Bronchial epithelial cell (primary cell): ENCODE measurements at regions not wholly inside any gene's neighbourhood (a gene's known extent, or its start where the extent isn't known, plus 50 kb on each side); places are given as distances from the start of the nearest gene placed in this dataset.

Source experiments
- DNase-seq: peaks from one replicate; pipeline ENCODE4 v3.0.0-alpha.2; 2010; ENCODE audit warnings: low read depth
- FAIRE-seq: peaks from 2 replicates; lab custom pipeline; 2011; peaks lifted over from hg19 to GRCh38; lab: Jason Lieb, UNC
- H3K27me3 ChIP-seq: 2 replicates; pipeline ENCODE4 v1.5.1; 2011; ENCODE audit warnings: low read length; ENCODE audit not compliant: control insufficient read depth, insufficient read depth
- H3K36me3 ChIP-seq: 2 replicates; pipeline ENCODE4 v1.5.1; 2011; ENCODE audit warnings: low read length; ENCODE audit not compliant: control insufficient read depth, insufficient read depth
- H3K4me3 ChIP-seq: 2 replicates; pipeline ENCODE4 v1.5.1; 2011; ENCODE audit warnings: mild to moderate bottlenecking, low read depth, low read length, control low read depth
- CTCF ChIP-seq: IDR thresholded peaks from 2 replicates; pipeline ENCODE4 v1.5.1; 2011; ENCODE audit warnings: mild to moderate bottlenecking, moderate library complexity, low read length, control low read depth, inconsistent platforms; ENCODE audit not compliant: insufficient read depth, severe bottlenecking

GRCh38 chr17:34001246-34001645 lies 253.8 kb upstream of the CCL2 start:
- FAIRE-seq = no peak
- Histone ChIP-seq H3K36me3 (no peaks in the 10 kb centered on the region), H3K4me3 (no peak overlapping the region), H3K27me3 (no peaks in the 10 kb centered on the region)
- no peak for DNase-seq
- TF ChIP-seq CTCF = no peak

GRCh38 chr17:34006126-34006525 lies 249.0 kb upstream of the CCL2 start:
- Histone ChIP-seq H3K4me3 (no peak overlapping the region), H3K36me3 (no peaks in the 10 kb centered on the region), H3K27me3 (no peaks in the 10 kb centered on the region)
- no peak for DNase-seq
- FAIRE-seq = no peak
- no peak for TF ChIP-seq CTCF

GRCh38 chr17:34008125-34008524 lies 247.0 kb upstream of the CCL2 start:
- peak; percentile 2 for DNase-seq
- no peak for FAIRE-seq
- TF ChIP-seq CTCF = no peak
- Histone ChIP-seq H3K27me3 (no peaks in the 10 kb centered on the region), H3K36me3 (no peaks in the 10 kb centered on the region), H3K4me3 (no peak overlapping the region)

DNA sequence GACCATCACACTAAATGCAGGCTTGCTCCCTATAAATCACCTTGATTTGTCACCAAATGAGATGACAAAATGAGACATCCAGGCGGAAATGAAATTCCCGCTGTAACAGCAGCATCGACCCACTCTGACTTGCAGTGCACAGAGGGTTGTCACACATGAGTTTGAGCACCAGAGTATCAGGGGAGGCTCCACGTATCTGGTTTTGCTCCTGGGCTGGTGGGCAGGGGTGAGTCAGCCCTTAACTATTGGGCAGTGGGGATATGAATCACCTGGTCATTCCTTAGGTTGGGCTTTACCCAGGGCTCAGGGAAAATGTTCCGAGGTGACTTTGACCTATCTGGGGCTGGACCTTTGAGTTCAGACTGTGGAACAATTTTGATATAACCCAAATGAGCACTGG lies 245.2 kb upstream of the CCL2 start:
- TF ChIP-seq CTCF = no peak
- DNase-seq = no peak
- H3K4me3 ChIP-seq = no peak overlapping the region
- H3K27me3 ChIP-seq = no peaks in the 10 kb centered on the region
- no peak for FAIRE-seq
- H3K36me3 ChIP-seq = no peaks in the 10 kb centered on the region

- H3K27me3 ChIP-seq = no peaks in the 10 kb centered on the region
- H3K4me3 ChIP-seq = no peak overlapping the region
- TF ChIP-seq CTCF = no peak
- DNase-seq (no peak), FAIRE-seq (no peak)
- H3K36me3 ChIP-seq = no peaks in the 10 kb centered on the region
Observed at GRCh38 chr17:34010534-34010933, 244.6 kb upstream of the CCL2 start.

- no peak for TF ChIP-seq CTCF
- no peaks in the 10 kb centered on the region for H3K27me3 ChIP-seq
- no peak overlapping the region for H3K4me3 ChIP-seq
- H3K36me3 ChIP-seq = no peaks in the 10 kb centered on the region
- FAIRE-seq (no peak), DNase-seq (no peak)
Observed at GRCh38 chr17:34011599-34011998, 243.5 kb upstream of the CCL2 start.
